Duodenal mucosa (tissue), 2 donors: ENCODE measurements at regions not wholly inside any gene's neighbourhood (a gene's known extent, or its start where the extent isn't known, plus 50 kb on each side); places are given as distances from the start of the nearest gene placed in this dataset.

Experiments used
- H3K27ac ChIP-seq: one replicate; pipeline ENCODE4 v1.7.0; 2013; ENCODE audit warnings: low read depth, low read length
- H3K27me3 ChIP-seq, 2 donors: one replicate each; pipeline ENCODE4 v1.7.0; 2013; ENCODE audit warnings: low read length in 2 of 2, control low read depth in 1 of 2; ENCODE audit not compliant: insufficient read depth in 2 of 2, control insufficient read depth in 1 of 2
- H3K36me3 ChIP-seq, 2 donors: one replicate each; pipeline ENCODE4 v1.7.0; 2013; ENCODE audit warnings: low read length in 2 of 2, control low read depth in 1 of 2; ENCODE audit not compliant: insufficient read depth in 2 of 2, control insufficient read depth in 1 of 2
- H3K4me1 ChIP-seq, 2 donors: one replicate each; pipeline ENCODE4 v1.7.0; 2013; ENCODE audit warnings: low read length in 2 of 2, control low read depth in 1 of 2; ENCODE audit not compliant: insufficient read depth in 2 of 2, control insufficient read depth in 1 of 2
- H3K4me3 ChIP-seq, 2 donors: one replicate each; pipeline ENCODE4 v1.7.0; 2013; ENCODE audit warnings: low read length in 2 of 2, low read depth in 1 of 2
- H3K9ac ChIP-seq, 2 donors: one replicate each; pipeline ENCODE4 v1.7.0; 2013; ENCODE audit warnings: low read length in 2 of 2, low read depth in 1 of 2
- H3K9me3 ChIP-seq, 2 donors: one replicate each; pipeline ENCODE4 v1.7.0; 2013; ENCODE audit warnings: low read length in 2 of 2, control low read depth in 1 of 2; ENCODE audit not compliant: control insufficient read depth in 1 of 2

GRCh38 chr5:2374703-2375102 lies 376.8 kb downstream of the IRX2 start:
- Histone ChIP-seq H3K36me3 (no peaks in the 10 kb centered on the region), H3K9me3 (peaks cover 0 to 1% of the 10 kb centered on the region in 2 donors), H3K27me3 (no peaks in the 10 kb centered on the region), H3K4me3 (no peak overlapping the region), H3K27ac (no peak overlapping the region), H3K4me1 (no peaks in the 10 kb centered on the region), H3K9ac (no peak overlapping the region)

GRCh38 chr5:2373631-2374030 lies 377.8 kb downstream of the IRX2 start:
- Histone ChIP-seq H3K9me3 (peaks cover 8 to 12% of the 10 kb centered on the region in 2 donors), H3K27ac (no peak overlapping the region), H3K4me1 (no peaks in the 10 kb centered on the region), H3K9ac (no peak overlapping the region), H3K27me3 (no peaks in the 10 kb centered on the region), H3K36me3 (no peaks in the 10 kb centered on the region), H3K4me3 (no peak overlapping the region)

GRCh38 chr5:2371419-2371710 lies 380.1 kb downstream of the IRX2 start:
- no peak overlapping the region for H3K27ac ChIP-seq
- H3K9ac ChIP-seq: no peak overlapping the region
- H3K4me1 ChIP-seq: no peaks in the 10 kb centered on the region
- no peaks in the 10 kb centered on the region for H3K36me3 ChIP-seq
- peaks cover 9 to 15% of the 10 kb centered on the region in 2 donors for H3K9me3 ChIP-seq
- H3K27me3 ChIP-seq: no peaks in the 10 kb centered on the region
- no peak overlapping the region for H3K4me3 ChIP-seq

- Histone ChIP-seq H3K27ac (no peak overlapping the region), H3K9me3 (peaks cover 9 to 15% of the 10 kb centered on the region in 2 donors), H3K27me3 (no peaks in the 10 kb centered on the region), H3K4me3 (no peak overlapping the region), H3K4me1 (no peaks in the 10 kb centered on the region), H3K9ac (no peak overlapping the region), H3K36me3 (no peaks in the 10 kb centered on the region)
Measured at GRCh38 chr5:2370626-2371418, 380.7 kb downstream of the IRX2 start.

GRCh38 chr5:2369178-2369577 lies 382.3 kb downstream of the IRX2 start:
- peaks cover 9 to 15% of the 10 kb centered on the region in 2 donors for H3K9me3 ChIP-seq

GRCh38 chr5:2366816-2367215 lies 384.7 kb downstream of the IRX2 start:
- no peaks in the 10 kb centered on the region for H3K27me3 ChIP-seq
- no peaks in the 10 kb centered on the region for H3K36me3 ChIP-seq
- H3K4me3 ChIP-seq: no peak overlapping the region
- H3K4me1 ChIP-seq: no peaks in the 10 kb centered on the region
- H3K9me3 ChIP-seq: peaks cover 9 to 15% of the 10 kb centered on the region in 2 donors
- H3K9ac ChIP-seq: no peak overlapping the region
- H3K27ac ChIP-seq: no peak overlapping the region

More at GRCh38 chr5:2369178-2369577, 382.3 kb downstream of the IRX2 start:
- H3K36me3 ChIP-seq: no peaks in the 10 kb centered on the region
- no peak overlapping the region for H3K4me3 ChIP-seq
- no peak overlapping the region for H3K27ac ChIP-seq
- H3K9ac ChIP-seq: no peak overlapping the region
- no peaks in the 10 kb centered on the region for H3K4me1 ChIP-seq
- no peaks in the 10 kb centered on the region for H3K27me3 ChIP-seq

- no peak overlapping the region for H3K27ac ChIP-seq
- H3K4me1 ChIP-seq: no peaks in the 10 kb centered on the region
- no peaks in the 10 kb centered on the region for H3K9me3 ChIP-seq
- no peak overlapping the region for H3K9ac ChIP-seq
- no peaks in the 10 kb centered on the region for H3K36me3 ChIP-seq
- no peak overlapping the region for H3K4me3 ChIP-seq
- no peaks in the 10 kb centered on the region for H3K27me3 ChIP-seq
Measured at GRCh38 chr5:2357309-2357708, 394.2 kb downstream of the IRX2 start.

- H3K4me3 ChIP-seq: no peak overlapping the region
Measured at GRCh38 chr5:2355859-2356258, 395.6 kb downstream of the IRX2 start.

GRCh38 chr5:2353871-2354440 lies 397.5 kb downstream of the IRX2 start:
- Histone ChIP-seq H3K4me1 (no peaks in the 10 kb centered on the region), H3K36me3 (no peaks in the 10 kb centered on the region), H3K27ac (no peak overlapping the region), H3K27me3 (no peaks in the 10 kb centered on the region), H3K9me3 (peaks cover 0 to 4% of the 10 kb centered on the region in 2 donors), H3K4me3 (no peak overlapping the region), H3K9ac (no peak overlapping the region)

More at GRCh38 chr5:2355859-2356258, 395.6 kb downstream of the IRX2 start:
- Histone ChIP-seq H3K36me3 (no peaks in the 10 kb centered on the region), H3K4me1 (no peaks in the 10 kb centered on the region), H3K9ac (no peak overlapping the region), H3K27ac (no peak overlapping the region), H3K9me3 (no peaks in the 10 kb centered on the region), H3K27me3 (no peaks in the 10 kb centered on the region)

- Histone ChIP-seq H3K4me1 (no peaks in the 10 kb centered on the region), H3K27me3 (no peaks in the 10 kb centered on the region), H3K9ac (no peak overlapping the region), H3K9me3 (peaks cover 0 to 4% of the 10 kb centered on the region in 2 donors), H3K4me3 (no peak overlapping the region), H3K36me3 (no peaks in the 10 kb centered on the region), H3K27ac (no peak overlapping the region)
Measured at GRCh38 chr5:2353211-2353610, 398.3 kb downstream of the IRX2 start.
